Motor neuron (in vitro differentiated cells): ENCODE measurements at regions not wholly inside any gene's neighbourhood (a gene's known extent, or its start where the extent isn't known, plus 50 kb on each side); places are given as distances from the start of the nearest gene placed in this dataset.

Experiments
- ATAC-seq, 8 experiments: fragments of 200-7000 bp; cut with Tn5 transposase; replicated peaks in 6 of 8; 2 replicates each; pipeline ENCODE4 v1.8.0; 2021; ENCODE audit warnings: mild to moderate bottlenecking in 8 of 8, moderate library complexity in 8 of 8
- H3K27ac ChIP-seq, 2 donors: fragments of 250-450 bp; sonication (Bioruptor Pico); 2 replicates each; pipeline ENCODE4 v1.9.0; 2021; ENCODE audit warnings: antibody characterized with exemption in 2 of 2, mild to moderate bottlenecking in 2 of 2, moderate library complexity in 1 of 2
- H3K4me1 ChIP-seq, 2 donors: fragments of 250-450 bp; sonication (Bioruptor Pico); replicated peaks in 1 of 2; 2 replicates each; pipeline ENCODE4 v1.6.1; 2021; ENCODE audit warnings: antibody characterized with exemption in 2 of 2, mild to moderate bottlenecking in 2 of 2, moderate library complexity in 1 of 2
- H3K4me3 ChIP-seq, 5 donors: fragments of 250-450 bp; sonication (Bioruptor Pico); 2 replicates each; pipeline ENCODE4 v1.9.0; 2021; ENCODE audit warnings: antibody characterized with exemption in 5 of 5, mild to moderate bottlenecking in 5 of 5, moderate library complexity in 4 of 5
- WGBS, 10 experiments: fragments of 450-650 bp; shearing (Covaris generic); methylation state at CpG; one replicate each; pipeline ENCODE4 v1.0.0; 2022; 5-methylcytosine and 5-hydroxymethylcytosine counted together
- in situ Hi-C, 9 experiments: fragments of 400-800 bp; cut with MboI; loops; one replicate each; pipeline ENCODE4 v1.15.0; 2021; ENCODE audit warnings: low sequenced_read_pairs in 9 of 9, low pct_unique_long_range_greater_than_20kb in 2 of 9; ENCODE audit not compliant: unreplicated experiment in 9 of 9

GRCh38 chr6:4318321-4318720, 182.9 kb upstream of the ECI2 start:
- in situ Hi-C loops, result loop anchor here in 1 of 9 experiments (25.0 kb wide), 1 partner anchor 619 kb away; no protein-coding TSS in a partner anchor

GRCh38 chr6:4316867-4317400, 181.6 kb upstream of the ECI2 start:
- in situ Hi-C loops, result loop anchor here in 1 of 9 experiments (25.0 kb wide), 1 partner anchor 620 kb away; no protein-coding TSS in a partner anchor
- H3K4me3 ChIP-seq, result no peak overlapping the region
- 0 to 100% (median 64%) methylated on average over 1 to 8 of the region's 9 CpGs; no CpG with 5 or more reads in 1 of the 10 experiments for WGBS, 10 experiments
- H3K27ac ChIP-seq, result peak overlapping the region; percentile 48 to 67
- peak; percentile 81 to 97 (median 90) for ATAC-seq
- peaks cover 23 to 32% of the 10 kb centered on the region in 2 donors for H3K4me1 ChIP-seq

More at GRCh38 chr6:4318321-4318720, 182.9 kb upstream of the ECI2 start:
- Histone ChIP-seq H3K4me1 (peaks cover 27 to 32% of the 10 kb centered on the region in 2 donors), H3K4me3 (no peak overlapping the region), H3K27ac (no peak overlapping the region)
- WGBS, 10 experiments, result 20 to 100% (median 91%) methylated on average over 1 to 2 of the region's 2 CpGs
- ATAC-seq, result no peak

- WGBS, 10 experiments, result 40 to 100% (median 64%) methylated on average over 1 to 2 of the region's 2 CpGs
- no peak overlapping the region for H3K4me3 ChIP-seq
- no peak overlapping the region for H3K27ac ChIP-seq
- H3K4me1 ChIP-seq, result peaks cover 19 to 20% of the 10 kb centered on the region in 2 donors
- in situ Hi-C loops, result loop anchor here in 1 of 9 experiments (25.0 kb wide), 1 partner anchor 623 kb away; no protein-coding TSS in a partner anchor
- ATAC-seq, result no peak
These were observed 178.9 kb upstream of the ECI2 start for GRCh38 chr6:4314201-4314707.

- WGBS, 10 experiments, result 0 to 88% (median 54%) methylated on average over 1 to 2 of the region's 2 CpGs; no CpG with 5 or more reads in 6 of the 10 experiments
- in situ Hi-C loops, result loop anchor here in 1 of 9 experiments (25.0 kb wide), 1 partner anchor 624 kb away; no protein-coding TSS in a partner anchor
These were observed 177.8 kb upstream of the ECI2 start for GRCh38 chr6:4313044-4313686.

DNA sequence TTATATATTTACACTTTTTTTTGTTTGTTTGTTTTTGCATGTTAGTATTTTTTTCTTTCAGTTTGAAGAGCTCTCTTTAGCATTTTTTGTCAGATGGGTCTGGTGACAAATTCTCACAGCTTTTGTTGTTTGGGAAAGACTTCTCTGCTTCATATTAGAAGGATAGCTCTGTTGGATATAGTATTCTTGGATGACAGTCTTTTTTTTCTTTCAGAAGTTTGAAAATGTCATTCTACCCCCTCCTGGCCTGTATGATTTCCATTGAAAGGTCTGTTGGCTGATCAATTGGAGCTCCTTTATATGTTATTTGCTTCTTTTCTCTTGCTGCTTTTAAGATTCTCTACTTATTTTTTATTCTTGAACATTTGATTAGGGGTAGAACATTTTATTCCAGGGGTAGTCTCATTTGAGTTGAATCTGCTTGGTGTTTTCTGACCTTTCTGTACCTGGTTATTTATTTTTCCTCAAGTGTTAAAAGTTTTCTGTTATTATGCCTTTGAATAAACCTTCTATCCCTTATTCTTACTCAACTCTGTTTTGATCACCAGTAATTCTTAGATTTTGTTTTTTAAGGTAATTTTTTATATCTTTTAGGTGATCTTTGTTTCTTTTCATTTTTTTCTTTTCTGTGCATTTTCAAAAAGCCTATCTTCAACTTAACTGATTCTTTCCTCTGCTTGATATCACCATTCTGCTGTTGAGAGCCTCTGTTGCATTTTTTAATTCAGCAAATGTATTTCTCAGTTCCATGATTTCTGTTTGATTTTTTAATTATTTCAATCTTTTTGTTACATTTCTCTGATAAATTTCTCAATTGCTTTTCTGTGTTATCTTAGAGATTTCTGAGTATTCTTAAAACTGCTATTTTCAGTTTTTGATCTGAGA, 176.8 kb upstream of the ECI2 start:
- no peak for ATAC-seq
- H3K4me1 ChIP-seq, result peaks cover 7 to 10% of the 10 kb centered on the region in 2 donors
- in situ Hi-C loops, result loop anchor here in 1 of 9 experiments (25.0 kb wide), 1 partner anchor 625 kb away; no protein-coding TSS in a partner anchor
- H3K4me3 ChIP-seq, result no peak overlapping the region
- H3K27ac ChIP-seq, result no peak overlapping the region

More at GRCh38 chr6:4313044-4313686, 177.8 kb upstream of the ECI2 start:
- peak overlapping the region in 1 of 2 donors; percentile 31 for H3K27ac ChIP-seq
- peak in 6 of 8 experiments; percentile 8 to 78 (median 39) for ATAC-seq
- H3K4me3 ChIP-seq, result no peak overlapping the region
- H3K4me1 ChIP-seq, result peaks cover 16 to 19% of the 10 kb centered on the region in 2 donors

- no peak for ATAC-seq
- in situ Hi-C loops, result loop anchor here in 1 of 9 experiments (25.0 kb wide), 1 partner anchor 628 kb away; no protein-coding TSS in a partner anchor
- 50 to 100% (median 67%) methylated on average over 1 to 3 of the region's 3 CpGs; no CpG with 5 or more reads in 1 of the 10 experiments for WGBS, 10 experiments
- Histone ChIP-seq H3K27ac (no peak overlapping the region), H3K4me3 (no peak overlapping the region), H3K4me1 (peaks cover 0 to 7% of the 10 kb centered on the region in 2 donors)
These were observed 174.2 kb upstream of the ECI2 start for GRCh38 chr6:4309540-4309939.

- in situ Hi-C loops, result loop anchor here in 1 of 9 experiments (25.0 kb wide), 1 partner anchor 629 kb away; no protein-coding TSS in a partner anchor
- peaks cover 0 to 7% of the 10 kb centered on the region in 2 donors for H3K4me1 ChIP-seq
- no peak for ATAC-seq
- no peak overlapping the region for H3K4me3 ChIP-seq
- 0 to 60% (median 20%) methylated on average over 1 of the region's 1 CpG; no CpG with 5 or more reads in 1 of the 10 experiments for WGBS, 10 experiments
- no peak overlapping the region for H3K27ac ChIP-seq
These were observed 173.0 kb upstream of the ECI2 start for GRCh38 chr6:4308364-4308763.

DNA sequence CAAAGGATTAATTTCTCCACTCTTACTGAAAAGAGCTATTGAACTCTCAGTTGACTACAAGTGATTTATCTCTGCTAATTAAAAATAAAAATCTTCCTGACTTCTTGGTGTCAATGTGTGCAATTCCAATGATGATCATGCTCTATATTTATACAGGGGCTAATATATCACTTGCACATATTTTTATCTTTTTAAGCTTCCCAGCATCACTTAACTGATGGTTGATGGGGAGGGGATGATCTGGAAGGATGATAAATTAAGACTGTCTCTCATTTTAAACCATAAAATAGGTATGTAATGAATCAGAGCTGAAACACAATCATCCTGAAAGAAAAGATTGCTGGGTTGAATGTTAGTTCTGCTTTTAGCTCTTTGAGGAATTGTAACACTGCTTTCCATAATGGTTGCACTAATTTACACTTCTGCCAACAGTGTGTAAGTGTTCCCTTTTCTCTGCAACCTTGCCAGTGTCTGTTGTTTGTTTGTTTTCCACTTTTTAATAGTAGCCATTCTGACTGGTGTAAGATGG, 169.6 kb upstream of the ECI2 start:
- no peak overlapping the region for H3K27ac ChIP-seq
- peak in 4 of 8 experiments; percentile 28 to 74 (median 60) for ATAC-seq
- no peak overlapping the region for H3K4me3 ChIP-seq
- H3K4me1 ChIP-seq, result peaks cover 0 to 7% of the 10 kb centered on the region in 2 donors
- in situ Hi-C loops, result loop anchor here in 1 of 9 experiments (25.0 kb wide), 1 partner anchor 632 kb away; no protein-coding TSS in a partner anchor

DNA sequence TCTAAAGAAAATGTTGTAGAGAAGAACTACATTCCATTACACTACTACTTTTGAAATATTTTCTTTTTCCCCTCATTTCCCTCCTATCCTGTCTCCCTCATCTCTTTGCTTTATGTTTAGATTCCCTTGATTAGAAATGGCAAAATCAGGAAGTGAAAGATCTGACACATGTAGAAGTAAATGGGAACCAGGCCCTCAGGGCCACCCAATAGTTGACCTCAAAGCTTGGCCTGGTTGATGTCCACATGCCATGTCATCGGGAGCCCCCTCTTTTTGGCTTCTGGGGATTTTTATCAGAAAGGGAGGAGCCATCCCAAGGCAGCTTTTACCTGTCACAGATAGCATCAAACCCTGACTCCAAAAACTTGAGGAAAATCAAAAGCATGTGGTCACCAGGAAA, 168.3 kb upstream of the ECI2 start:
- 0 to 100% (median 62%) methylated on average over 1 of the region's 1 CpG; no CpG with 5 or more reads in 2 of the 10 experiments for WGBS, 10 experiments
- peaks cover 0 to 7% of the 10 kb centered on the region in 2 donors for H3K4me1 ChIP-seq
- no peak overlapping the region for H3K27ac ChIP-seq
- no peak overlapping the region for H3K4me3 ChIP-seq
- no peak for ATAC-seq
- in situ Hi-C loops, result loop anchor here in 1 of 9 experiments (25.0 kb wide), 1 partner anchor 634 kb away; no protein-coding TSS in a partner anchor

DNA sequence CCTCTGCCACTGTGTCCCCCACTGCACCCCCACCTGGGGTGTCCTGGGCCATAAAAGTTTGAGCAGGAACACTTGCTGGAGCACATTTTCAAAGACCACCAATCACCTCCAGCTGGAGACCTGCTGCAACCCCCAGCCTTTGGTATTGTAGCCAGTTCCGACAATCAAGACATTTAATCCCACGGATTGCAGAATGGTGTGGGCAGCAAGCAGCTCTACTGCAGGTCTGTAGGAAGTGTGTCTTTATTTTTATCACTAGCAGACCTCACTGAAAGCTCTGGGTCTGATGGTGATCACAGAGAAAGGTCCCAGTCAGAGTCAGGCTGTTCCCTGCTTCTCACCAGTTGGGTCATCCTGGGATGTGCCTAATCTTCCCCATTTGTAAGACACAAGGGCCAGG, 167.1 kb upstream of the ECI2 start:
- Histone ChIP-seq H3K4me1 (peaks cover 0 to 7% of the 10 kb centered on the region in 2 donors), H3K27ac (no peak overlapping the region), H3K4me3 (no peak overlapping the region)
- 0 to 100% (median 91%) methylated on average over 1 to 2 of the region's 2 CpGs; no CpG with 5 or more reads in 6 of the 10 experiments for WGBS, 10 experiments
- in situ Hi-C loops, result loop anchor here in 1 of 9 experiments (25.0 kb wide), 1 partner anchor 635 kb away; no protein-coding TSS in a partner anchor
- ATAC-seq, result no peak

- 14 to 60% (median 57%) methylated on average over 1 to 2 of the region's 2 CpGs; no CpG with 5 or more reads in 1 of the 10 experiments for WGBS, 10 experiments
- Histone ChIP-seq H3K27ac (no peak overlapping the region), H3K4me3 (no peak overlapping the region), H3K4me1 (peaks cover 0 to 7% of the 10 kb centered on the region in 2 donors)
- no peak for ATAC-seq
- in situ Hi-C loops, result loop anchor here in 1 of 9 experiments (25.0 kb wide), 1 partner anchor 635 kb away; no protein-coding TSS in a partner anchor
These were observed 166.5 kb upstream of the ECI2 start for GRCh38 chr6:4301871-4302270.

GRCh38 chr6:4300917-4301316, 165.5 kb upstream of the ECI2 start:
- in situ Hi-C loops, result loop anchor here in 1 of 9 experiments (25.0 kb wide), 1 partner anchor 636 kb away; no protein-coding TSS in a partner anchor
- WGBS, 10 experiments, result 80 to 100% (median 87%) methylated on average over 1 to 5 of the region's 5 CpGs; no CpG with 5 or more reads in 2 of the 10 experiments
- Histone ChIP-seq H3K4me1 (peaks cover 0 to 12% of the 10 kb centered on the region in 2 donors), H3K4me3 (no peak overlapping the region), H3K27ac (no peak overlapping the region)
- no peak for ATAC-seq
